LNCAP (cell line): ENCODE measurements at regions not wholly inside any gene's neighbourhood (a gene's known extent, or its start where the extent isn't known, plus 50 kb on each side); places are given as distances from the start of the nearest gene placed in this dataset.

Experiments
- TF ChIP-seq, protein P1 (sequence below): fragments of 450-650 bp; IDR thresholded peaks from 2 replicates; pipeline ENCODE4 v1.5.1; 2017; ENCODE audit warnings: mild to moderate bottlenecking

DNA sequence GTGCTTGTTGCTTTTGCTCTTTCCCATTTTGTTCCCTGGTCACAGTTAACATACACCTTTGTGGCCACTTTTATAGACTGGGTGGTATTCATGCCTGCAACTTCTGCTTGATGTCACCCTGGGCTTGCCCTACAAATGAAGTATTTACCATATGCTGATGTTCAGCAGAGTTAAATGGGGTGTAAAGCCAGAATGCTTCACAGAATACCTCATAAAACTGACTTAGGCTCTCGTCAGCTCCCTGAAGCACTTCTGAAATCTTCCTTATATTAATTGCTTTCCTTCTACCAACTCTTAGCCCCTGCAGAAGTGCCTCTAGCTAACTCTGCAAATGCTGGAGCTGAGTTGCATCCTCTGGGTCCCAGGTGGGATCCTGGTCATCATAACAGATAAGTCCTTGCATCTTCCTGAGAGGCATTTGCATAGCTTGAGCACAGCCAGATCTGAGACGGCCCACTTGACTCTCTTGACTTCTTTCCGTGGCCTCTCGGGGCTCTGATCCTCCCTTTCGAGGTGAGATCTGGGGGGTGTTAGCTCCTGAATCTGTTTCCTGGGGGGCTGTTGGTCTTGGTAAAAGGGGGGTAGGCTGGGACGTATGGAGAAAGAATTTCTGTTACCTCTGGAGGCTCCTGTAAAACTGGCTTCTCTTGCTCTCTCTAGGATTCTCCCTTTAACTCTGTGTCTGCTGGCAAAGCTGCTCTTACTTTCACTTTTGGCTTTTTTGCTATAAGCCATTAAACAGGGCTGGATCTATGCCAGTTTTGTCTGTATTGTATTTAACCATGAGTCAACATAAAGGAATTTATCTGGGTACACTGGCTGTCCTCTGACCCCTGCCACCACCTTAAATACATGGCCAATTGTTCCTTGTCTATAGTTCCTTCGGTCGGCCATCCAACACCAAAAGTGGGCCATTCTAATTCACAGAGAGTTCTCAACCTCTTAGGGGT, 223.0 kb upstream of the SYNCRIP start:
- TF ChIP-seq, protein P1, sequence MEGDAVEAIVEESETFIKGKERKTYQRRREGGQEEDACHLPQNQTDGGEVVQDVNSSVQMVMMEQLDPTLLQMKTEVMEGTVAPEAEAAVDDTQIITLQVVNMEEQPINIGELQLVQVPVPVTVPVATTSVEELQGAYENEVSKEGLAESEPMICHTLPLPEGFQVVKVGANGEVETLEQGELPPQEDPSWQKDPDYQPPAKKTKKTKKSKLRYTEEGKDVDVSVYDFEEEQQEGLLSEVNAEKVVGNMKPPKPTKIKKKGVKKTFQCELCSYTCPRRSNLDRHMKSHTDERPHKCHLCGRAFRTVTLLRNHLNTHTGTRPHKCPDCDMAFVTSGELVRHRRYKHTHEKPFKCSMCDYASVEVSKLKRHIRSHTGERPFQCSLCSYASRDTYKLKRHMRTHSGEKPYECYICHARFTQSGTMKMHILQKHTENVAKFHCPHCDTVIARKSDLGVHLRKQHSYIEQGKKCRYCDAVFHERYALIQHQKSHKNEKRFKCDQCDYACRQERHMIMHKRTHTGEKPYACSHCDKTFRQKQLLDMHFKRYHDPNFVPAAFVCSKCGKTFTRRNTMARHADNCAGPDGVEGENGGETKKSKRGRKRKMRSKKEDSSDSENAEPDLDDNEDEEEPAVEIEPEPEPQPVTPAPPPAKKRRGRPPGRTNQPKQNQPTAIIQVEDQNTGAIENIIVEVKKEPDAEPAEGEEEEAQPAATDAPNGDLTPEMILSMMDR = no peak

DNA sequence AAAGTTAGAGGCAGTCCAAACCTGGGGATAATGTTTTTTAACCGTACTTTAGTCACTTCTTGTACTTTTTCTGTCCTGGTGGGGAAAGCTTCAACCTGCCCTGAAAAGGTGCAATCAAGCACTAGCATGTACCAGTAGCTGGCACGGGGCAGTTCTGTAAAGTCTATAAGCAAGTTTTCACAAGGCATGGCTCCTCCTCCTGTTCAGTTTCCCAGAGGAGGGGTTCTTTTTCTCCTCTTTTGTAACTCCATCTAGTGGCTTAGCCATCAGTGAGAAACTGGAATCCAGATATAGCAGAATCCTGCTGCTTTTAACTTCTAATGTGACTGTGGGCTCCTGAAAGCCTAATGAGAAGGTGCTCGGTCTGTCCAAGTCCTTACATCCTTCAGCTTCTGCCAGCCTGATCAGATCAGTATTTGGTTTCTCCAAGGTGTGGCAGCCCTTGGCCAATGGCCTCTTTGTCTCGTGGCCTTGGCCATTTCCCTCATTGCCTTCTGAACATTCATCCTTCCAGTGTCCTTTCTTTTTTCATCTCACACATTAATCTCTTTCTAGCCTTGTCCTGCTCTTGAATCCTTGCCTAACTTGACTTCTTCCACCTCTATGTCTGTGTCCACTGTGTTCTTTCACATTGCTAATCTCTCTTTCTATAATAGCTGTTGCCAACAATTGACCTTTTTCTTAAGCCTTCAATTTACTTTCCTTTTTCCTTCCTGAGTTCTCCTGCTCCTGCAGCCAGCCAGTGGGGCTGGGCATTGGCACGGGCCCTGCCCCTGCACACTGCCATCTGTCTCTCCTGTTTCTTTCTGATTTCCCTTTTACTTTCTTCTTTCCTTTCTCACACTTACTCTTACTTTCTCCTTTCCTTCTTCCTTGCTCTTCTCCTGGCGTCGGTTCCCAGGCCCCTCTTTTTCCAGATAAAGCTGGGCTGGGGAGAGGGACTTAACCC, 222.0 kb upstream of the SYNCRIP start:
- TF ChIP-seq, protein P1 = peak; percentile 8; the same call in 1 of the 2 replicates

DNA sequence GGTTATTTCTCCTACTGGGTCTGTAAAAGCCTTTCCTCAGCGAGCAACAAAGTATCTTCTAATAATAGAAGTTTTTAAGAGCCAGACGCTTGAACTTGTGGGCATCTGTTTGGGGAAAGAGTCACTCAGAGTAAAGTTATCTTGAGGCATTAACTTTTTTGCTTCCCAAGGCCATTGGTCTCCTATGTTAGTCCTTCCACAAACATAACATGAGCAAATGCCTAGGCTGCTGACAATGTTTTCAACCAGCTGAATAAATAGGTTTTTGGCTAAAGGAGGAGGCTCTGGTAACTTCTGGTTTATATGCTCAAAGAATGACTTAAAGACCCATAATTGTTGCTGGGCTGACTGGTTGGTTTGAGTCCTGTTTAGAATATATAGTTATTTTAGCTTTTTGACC, 213.5 kb upstream of the SYNCRIP start:
- TF ChIP-seq, protein P1 = no peak

DNA sequence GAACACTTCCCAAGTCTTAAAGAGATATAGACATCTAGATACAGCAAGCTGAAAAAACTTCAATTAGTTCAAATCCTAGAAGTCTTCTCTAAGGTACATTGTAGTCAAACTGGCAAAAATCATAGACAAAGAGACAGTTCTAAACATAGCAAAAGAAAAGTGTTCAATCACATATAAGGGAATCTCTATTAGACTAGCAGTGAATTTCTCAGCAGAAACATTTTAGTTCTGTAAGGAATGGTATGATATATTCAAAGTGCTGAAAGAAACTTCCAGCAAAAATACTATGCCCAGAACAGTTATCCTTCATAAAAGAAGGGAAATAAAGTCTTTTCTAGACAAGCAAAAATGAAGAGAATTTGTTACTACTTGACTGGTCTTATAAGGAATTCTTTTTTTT, 186.3 kb upstream of the SYNCRIP start:
- TF ChIP-seq, protein P1 = no peak

DNA sequence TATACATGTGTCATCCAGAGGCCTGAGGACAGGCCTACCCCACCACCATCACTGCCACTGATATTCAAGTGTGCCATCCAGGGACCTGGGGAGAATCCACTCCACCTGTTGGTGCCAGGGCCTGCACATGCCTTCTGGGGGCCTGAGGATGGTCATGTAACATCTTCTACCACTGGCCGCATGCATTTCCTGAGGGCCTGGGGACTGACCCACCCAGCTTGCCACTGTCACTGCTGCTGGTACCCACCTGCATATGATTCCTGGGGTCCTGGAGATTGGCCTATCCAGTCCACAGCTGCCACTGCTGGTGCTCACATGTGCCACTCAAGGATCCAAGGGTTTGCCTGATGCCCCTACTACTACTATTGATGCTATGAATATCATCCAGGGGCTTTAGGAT, 184.3 kb upstream of the SYNCRIP start:
- TF ChIP-seq, protein P1 = no peak

DNA sequence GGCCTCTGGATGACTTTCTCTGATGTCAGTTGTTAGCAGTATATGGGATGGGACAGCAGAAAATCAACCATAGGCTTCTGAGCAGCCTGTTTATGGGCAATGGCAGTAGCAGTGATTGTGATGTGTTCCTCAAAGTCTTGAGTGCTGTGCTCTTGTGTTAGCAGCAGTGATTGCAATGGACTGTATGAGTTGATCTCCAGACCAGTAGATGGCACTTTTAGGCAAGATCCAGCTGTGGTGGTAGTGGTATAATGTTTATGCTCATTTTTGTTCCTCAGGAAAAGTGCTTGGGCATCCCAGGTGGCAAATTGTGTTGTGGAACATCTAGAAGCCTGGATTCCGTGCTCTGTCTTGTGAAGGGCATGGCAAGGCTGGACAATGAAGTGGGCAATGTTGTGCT, 181.6 kb upstream of the SYNCRIP start:
- TF ChIP-seq, protein P1 = no peak

DNA sequence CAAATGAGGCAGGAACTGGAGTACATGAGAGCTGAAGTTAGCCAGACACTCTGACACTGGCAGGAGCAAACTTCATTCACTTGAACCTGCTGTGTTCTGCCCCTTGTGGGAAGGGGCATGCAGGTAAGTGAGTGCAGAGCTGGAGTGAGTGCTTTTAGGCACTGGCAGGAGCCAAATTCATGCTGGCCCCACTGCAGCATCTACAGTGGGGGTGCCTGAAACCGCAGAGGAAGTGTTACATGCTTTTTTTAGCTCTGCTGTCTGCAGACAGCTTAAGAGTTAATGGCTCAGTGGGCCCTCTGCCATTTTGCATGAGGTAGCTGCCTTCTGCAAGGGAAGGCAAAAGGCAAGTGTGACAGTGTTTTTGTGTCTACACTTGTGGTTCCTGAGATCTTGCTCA, 167.9 kb upstream of the SYNCRIP start:
- TF ChIP-seq, protein P1 = no peak
